Fibroblast of lung (primary cell): ENCODE measurements at regions not wholly inside any gene's neighbourhood (a gene's known extent, or its start where the extent isn't known, plus 50 kb on each side); places are given as distances from the start of the nearest gene placed in this dataset.
"Not testable (repeated sequence)": the region's sequence is repeated elsewhere in the genome, so short reads cannot be mapped to it uniquely, and the experiment has no call there.

Experiments
- DNase-seq, 2 donors: peaks; one replicate each; pipeline versions ENCODE4 v3.0.0 to v3.0.0-alpha.2; 2010; ENCODE audit warnings: low read depth in 2 of 2
- H2AFZ ChIP-seq: 2 replicates; pipeline ENCODE4 v1.5.1; 2012; ENCODE audit warnings: low read length, control low read depth, inconsistent platforms
- H3K27ac ChIP-seq: 2 replicates; pipeline ENCODE4 v1.5.1; 2011; ENCODE audit warnings: low read length, control low read depth; ENCODE audit not compliant: insufficient read depth
- H3K27me3 ChIP-seq: 2 replicates; pipeline ENCODE4 v1.5.1; 2011; ENCODE audit warnings: mild to moderate bottlenecking, low read length; ENCODE audit not compliant: control insufficient read depth, insufficient read depth
- H3K36me3 ChIP-seq: 2 replicates; pipeline ENCODE4 v1.5.1; 2011; ENCODE audit warnings: low read length; ENCODE audit not compliant: control insufficient read depth, insufficient read depth
- H3K4me1 ChIP-seq: 2 replicates; pipeline ENCODE4 v1.5.1; 2011; ENCODE audit warnings: low read length; ENCODE audit not compliant: control insufficient read depth, insufficient read depth; ENCODE audit errors: extremely low read depth
- H3K4me2 ChIP-seq: 2 replicates; pipeline ENCODE4 v1.5.1; 2011; ENCODE audit warnings: low read length, control low read depth; ENCODE audit not compliant: insufficient read depth; ENCODE audit errors: extremely low read depth
- H3K4me3 ChIP-seq, 4 experiments: fragments of 200-600 bp in 1 of 4; sonication (generic) in 1 of 4; replicated peaks in 1 of 4; 2 replicates each; pipeline ENCODE4 v1.5.1; 2011 to 2016; ENCODE audit warnings: low read length in 4 of 4, low read depth in 3 of 4, mild to moderate bottlenecking in 3 of 4, control low read depth in 2 of 4, inconsistent platforms in 1 of 4, mixed read lengths in 1 of 4; ENCODE audit not compliant: insufficient read depth in 1 of 4; ENCODE audit errors: control extremely low read depth in 1 of 4
- H3K79me2 ChIP-seq: 2 replicates; pipeline ENCODE4 v1.5.1; 2012; ENCODE audit warnings: mild to moderate bottlenecking, low read length, inconsistent platforms; ENCODE audit not compliant: control insufficient read depth, insufficient read depth
- H3K9ac ChIP-seq: 2 replicates; pipeline ENCODE4 v1.5.1; 2011; ENCODE audit warnings: mild to moderate bottlenecking, low read length, control low read depth; ENCODE audit not compliant: insufficient read depth
- H3K9me3 ChIP-seq: 2 replicates; pipeline ENCODE4 v1.5.1; 2012; ENCODE audit warnings: low read depth, low read length; ENCODE audit not compliant: control insufficient read depth, insufficient read depth
- H4K20me1 ChIP-seq: 2 replicates; pipeline ENCODE4 v1.5.1; 2011; ENCODE audit warnings: low read length; ENCODE audit not compliant: control insufficient read depth, insufficient read depth; ENCODE audit errors: extremely low read depth
- EZH2 ChIP-seq: IDR thresholded peaks from 2 replicates; pipeline ENCODE4 v1.5.1; 2012; ENCODE audit warnings: low read length, control low read depth, mild to moderate bottlenecking; ENCODE audit errors: missing control alignments
- TF ChIP-seq, protein P1 (sequence below), 2 donors: IDR thresholded peaks in 1 of 2; conservative IDR thresholded peaks in 1 of 2; 1 replicate in 1 of 2; 2 replicates in 1 of 2; pipeline ENCODE4 v1.5.1; 2011 to 2012; ENCODE audit warnings: low read length in 2 of 2, control low read depth in 1 of 2, inconsistent platforms in 1 of 2, low read depth in 1 of 2, mild to moderate bottlenecking in 1 of 2

DNA sequence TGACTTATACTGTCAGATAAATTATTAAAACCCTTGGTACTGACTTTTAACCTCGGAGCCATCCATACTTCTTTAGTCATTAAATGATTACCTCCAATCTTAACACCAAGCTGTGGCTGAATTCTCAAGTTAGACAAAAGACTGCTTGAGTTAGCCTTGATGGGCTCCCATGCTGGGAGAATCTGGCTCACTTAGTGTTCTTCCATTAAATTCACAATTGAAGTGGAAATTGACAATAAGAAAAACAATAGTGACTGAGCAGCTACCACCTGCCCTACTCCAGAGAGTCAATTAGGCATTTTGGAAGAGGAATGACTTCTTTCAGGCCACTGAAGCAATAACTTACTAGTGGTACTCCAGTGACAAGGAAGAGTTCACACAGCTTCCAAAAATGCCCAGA is 503.0 kb upstream of the CPXCR1 start:
- Histone ChIP-seq H3K9me3 (no peaks in the 10 kb centered on the region), H2AFZ (no peak overlapping the region), H3K79me2 (no peaks in the 10 kb centered on the region), H3K27ac (no peak overlapping the region), H3K27me3 (no peaks in the 10 kb centered on the region), H3K9ac (no peak overlapping the region), H3K4me3 (no peak overlapping the region), H3K4me1 (no peaks in the 10 kb centered on the region), H4K20me1 (no peaks in the 10 kb centered on the region), H3K4me2 (no peak overlapping the region), H3K36me3 (no peaks in the 10 kb centered on the region)
- no peak for DNase-seq
- TF ChIP-seq EZH2, result no peak

DNA sequence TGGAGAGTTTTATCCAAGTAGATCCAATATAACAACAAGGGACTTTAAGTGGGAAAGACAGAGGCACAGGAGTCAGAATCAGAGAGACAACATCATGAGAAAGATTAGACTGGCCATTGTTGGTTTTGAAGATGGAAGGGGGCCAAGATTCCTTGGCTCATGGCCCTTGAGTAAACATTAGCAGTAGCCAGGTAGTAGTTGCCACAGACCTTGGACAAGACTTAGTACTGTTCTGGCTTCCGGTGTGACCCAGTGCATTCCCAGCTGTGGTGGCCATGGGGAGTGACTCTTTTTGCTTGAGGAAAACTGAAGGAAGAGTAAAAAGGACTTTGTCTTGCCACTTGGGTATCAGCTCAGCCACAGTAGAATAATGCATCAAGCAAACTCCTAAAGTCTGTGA is 462.2 kb upstream of the CPXCR1 start:
- Histone ChIP-seq H3K79me2 (no peaks in the 10 kb centered on the region), H3K27ac (no peak overlapping the region), H3K4me1 (no peaks in the 10 kb centered on the region), H4K20me1 (no peaks in the 10 kb centered on the region), H3K9ac (no peak overlapping the region), H3K4me2 (no peak overlapping the region), H3K9me3 (no peaks in the 10 kb centered on the region), H3K27me3 (no peaks in the 10 kb centered on the region), H2AFZ (no peak overlapping the region), H3K4me3 (no peak overlapping the region), H3K36me3 (no peaks in the 10 kb centered on the region)
- TF ChIP-seq, protein P1, sequence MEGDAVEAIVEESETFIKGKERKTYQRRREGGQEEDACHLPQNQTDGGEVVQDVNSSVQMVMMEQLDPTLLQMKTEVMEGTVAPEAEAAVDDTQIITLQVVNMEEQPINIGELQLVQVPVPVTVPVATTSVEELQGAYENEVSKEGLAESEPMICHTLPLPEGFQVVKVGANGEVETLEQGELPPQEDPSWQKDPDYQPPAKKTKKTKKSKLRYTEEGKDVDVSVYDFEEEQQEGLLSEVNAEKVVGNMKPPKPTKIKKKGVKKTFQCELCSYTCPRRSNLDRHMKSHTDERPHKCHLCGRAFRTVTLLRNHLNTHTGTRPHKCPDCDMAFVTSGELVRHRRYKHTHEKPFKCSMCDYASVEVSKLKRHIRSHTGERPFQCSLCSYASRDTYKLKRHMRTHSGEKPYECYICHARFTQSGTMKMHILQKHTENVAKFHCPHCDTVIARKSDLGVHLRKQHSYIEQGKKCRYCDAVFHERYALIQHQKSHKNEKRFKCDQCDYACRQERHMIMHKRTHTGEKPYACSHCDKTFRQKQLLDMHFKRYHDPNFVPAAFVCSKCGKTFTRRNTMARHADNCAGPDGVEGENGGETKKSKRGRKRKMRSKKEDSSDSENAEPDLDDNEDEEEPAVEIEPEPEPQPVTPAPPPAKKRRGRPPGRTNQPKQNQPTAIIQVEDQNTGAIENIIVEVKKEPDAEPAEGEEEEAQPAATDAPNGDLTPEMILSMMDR (conservative IDR thresholded peaks at IDR 0.05 in 1 of 2, IDR thresholded peaks at IDR 0.05 in 1 of 2; ENCODE audit: low read depth in 1 of 2, low read length in 2 of 2), result no peak
- TF ChIP-seq EZH2, result no peak
- no peak for DNase-seq

DNA sequence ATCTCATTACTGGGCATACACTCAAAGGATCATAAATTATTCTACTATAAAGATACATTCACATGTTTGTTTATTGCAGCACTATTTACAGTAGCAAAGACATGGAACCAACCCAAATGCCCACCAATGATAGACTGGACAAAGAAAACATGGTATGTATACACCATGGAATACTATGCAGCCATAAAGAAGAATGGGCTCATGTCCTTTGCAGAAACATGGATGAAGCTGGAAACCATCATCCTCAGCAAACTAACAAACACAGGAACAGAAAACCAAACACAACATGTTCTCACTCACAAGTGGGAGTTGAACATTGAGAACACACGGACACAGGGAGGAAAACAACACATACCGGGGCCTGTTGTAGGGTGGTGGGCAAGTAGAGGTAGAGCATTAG is 433.1 kb upstream of the CPXCR1 start:
- not testable (repeated sequence) for H3K27ac ChIP-seq

DNA sequence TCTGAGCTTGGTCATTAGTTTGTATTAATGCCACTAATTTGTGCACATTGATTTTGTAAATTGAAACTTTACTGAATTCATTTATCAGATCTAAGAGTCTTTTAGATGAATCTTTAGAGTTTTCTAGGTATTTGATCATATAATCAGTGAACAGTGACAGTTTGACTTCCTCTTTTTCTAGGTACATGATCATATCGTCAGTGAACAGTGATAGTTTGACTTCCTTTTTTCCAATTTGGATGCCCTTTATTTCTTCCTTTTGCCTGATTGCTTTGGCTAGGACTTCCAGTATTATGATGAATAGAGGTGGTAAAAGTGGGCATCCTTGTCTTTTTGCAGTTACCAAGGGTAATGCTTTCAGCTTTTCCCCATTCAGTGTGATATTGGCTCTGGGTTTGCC is 421.4 kb upstream of the CPXCR1 start:
- H3K27me3 ChIP-seq, result no peaks in the 10 kb centered on the region
- no peak for DNase-seq
- no peaks in the 10 kb centered on the region for H3K4me1 ChIP-seq
- no peaks in the 10 kb centered on the region for H3K36me3 ChIP-seq
- TF ChIP-seq, protein P1 (conservative IDR thresholded peaks at IDR 0.05 in 1 of 2, IDR thresholded peaks at IDR 0.05 in 1 of 2; ENCODE audit: low read depth in 1 of 2, low read length in 2 of 2), result no peak
- TF ChIP-seq EZH2, result no peak
- H3K9ac ChIP-seq, result no peak overlapping the region
- no peaks in the 10 kb centered on the region for H4K20me1 ChIP-seq
- H2AFZ ChIP-seq, result no peak overlapping the region
- no peak overlapping the region for H3K27ac ChIP-seq
- no peak overlapping the region for H3K4me2 ChIP-seq
- no peaks in the 10 kb centered on the region for H3K9me3 ChIP-seq
- H3K79me2 ChIP-seq, result no peaks in the 10 kb centered on the region
- no peak overlapping the region for H3K4me3 ChIP-seq

More for the DNA sequence above, 433.1 kb upstream of the CPXCR1 start:
- not testable (repeated sequence) for DNase-seq, H3K4me3 ChIP-seq, H3K79me2 ChIP-seq, H3K9ac ChIP-seq, H4K20me1 ChIP-seq, H3K9me3 ChIP-seq, H3K27me3 ChIP-seq, H3K36me3 ChIP-seq, H2AFZ ChIP-seq, H3K4me2 ChIP-seq, H3K4me1 ChIP-seq
